ENCODE measurements at regions not wholly inside any gene's neighbourhood (a gene's known extent, or its start where the extent isn't known, plus 50 kb on each side); places are given as distances from the start of the nearest gene placed in this dataset.
"Not testable (repeated sequence)": the region's sequence is repeated elsewhere in the genome, so short reads cannot be mapped to it uniquely, and the experiment has no call there.

GRCh38 chr7:96792115-96792514 is 82.5 kb upstream of the SEM1 start:
- no peaks in the 10 kb centered on the region for H3K4me1 Mint-ChIP-seq
- no peaks in the 10 kb centered on the region for H3K36me3 Mint-ChIP-seq (ENCODE audit: low read depth)
- no peak overlapping the region for H3K4me3 Mint-ChIP-seq
- DNase-seq = no peak
- TF ChIP-seq CTCF (IDR thresholded peaks at IDR 0.05) = no peak
- no peaks in the 10 kb centered on the region for H3K9me3 Mint-ChIP-seq
- peaks cover 3% of the 10 kb centered on the region for H3K27me3 Mint-ChIP-seq (ENCODE audit: low read depth, poor library complexity)
- no peak overlapping the region for H3K27ac Mint-ChIP-seq

- no peaks in the 10 kb centered on the region for H3K9me3 Mint-ChIP-seq
- no peak for TF ChIP-seq CTCF (IDR thresholded peaks at IDR 0.05)
- no peak overlapping the region for H3K27ac Mint-ChIP-seq
- no peaks in the 10 kb centered on the region for H3K4me1 Mint-ChIP-seq
- peaks cover 3% of the 10 kb centered on the region for H3K27me3 Mint-ChIP-seq (ENCODE audit: low read depth, poor library complexity)
- no peaks in the 10 kb centered on the region for H3K36me3 Mint-ChIP-seq (ENCODE audit: low read depth)
- no peak for DNase-seq
- H3K4me3 Mint-ChIP-seq = no peak overlapping the region
These were observed 84.4 kb upstream of the SEM1 start for GRCh38 chr7:96794063-96794462.

GRCh38 chr7:96800122-96800521 is 90.5 kb upstream of the SEM1 start:
- DNase-seq = no peak
- no peak overlapping the region for H3K27ac Mint-ChIP-seq
- no peak for TF ChIP-seq CTCF (IDR thresholded peaks at IDR 0.05)
- peaks cover 8% of the 10 kb centered on the region for H3K27me3 Mint-ChIP-seq (ENCODE audit: low read depth, poor library complexity)
- H3K9me3 Mint-ChIP-seq = no peaks in the 10 kb centered on the region
- H3K36me3 Mint-ChIP-seq (ENCODE audit: low read depth) = no peaks in the 10 kb centered on the region
- no peaks in the 10 kb centered on the region for H3K4me1 Mint-ChIP-seq
- H3K4me3 Mint-ChIP-seq = no peak overlapping the region

- DNase-seq = no peak
- Mint-ChIP-seq H3K27me3 (ENCODE audit: low read depth, poor library complexity) (peaks cover 5% of the 10 kb centered on the region), H3K36me3 (ENCODE audit: low read depth) (no peaks in the 10 kb centered on the region), H3K9me3 (no peaks in the 10 kb centered on the region), H3K27ac (no peak overlapping the region), H3K4me3 (no peak overlapping the region), H3K4me1 (no peaks in the 10 kb centered on the region)
- no peak for TF ChIP-seq CTCF (IDR thresholded peaks at IDR 0.05)
These were observed 91.2 kb upstream of the SEM1 start for GRCh38 chr7:96800824-96801223.

- Mint-ChIP-seq H3K36me3 (ENCODE audit: low read depth) (no peaks in the 10 kb centered on the region), H3K27me3 (ENCODE audit: low read depth, poor library complexity) (peaks cover 17% of the 10 kb centered on the region), H3K27ac (no peak overlapping the region), H3K4me3 (no peak overlapping the region), H3K9me3 (peaks cover 2% of the 10 kb centered on the region), H3K4me1 (no peaks in the 10 kb centered on the region)
- DNase-seq = no peak
- no peak for TF ChIP-seq CTCF (IDR thresholded peaks at IDR 0.05)
These were observed 109.6 kb upstream of the SEM1 start for GRCh38 chr7:96819111-96819700.

- H3K4me1 Mint-ChIP-seq, H3K9me3 Mint-ChIP-seq, H3K27ac Mint-ChIP-seq: not testable (repeated sequence)
These were observed 111.5 kb upstream of the SEM1 start for GRCh38 chr7:96821131-96821530.

More at GRCh38 chr7:96821131-96821530, 111.5 kb upstream of the SEM1 start:
- not testable (repeated sequence) for H3K27me3 Mint-ChIP-seq (ENCODE audit: low read depth, poor library complexity); DNase-seq; H3K4me3 Mint-ChIP-seq; H3K36me3 Mint-ChIP-seq (ENCODE audit: low read depth)

Data from nephron progenitor cell (in vitro differentiated cells).